B cell (primary cell): ENCODE measurements at regions not wholly inside any gene's neighbourhood (a gene's known extent, or its start where the extent isn't known, plus 50 kb on each side); places are given as distances from the start of the nearest gene placed in this dataset.

Experiments
- ATAC-seq: fragments of 200-7000 bp; cut with Tn5 transposase; one replicate; pipeline ENCODE4 v1.10.0; 2021; ENCODE audit warnings: low read depth, mild to moderate bottlenecking, moderate number of reproducible peaks, moderate library complexity
- CTCF ChIA-PET: fragments of 350-600 bp; sonication (Branson Sonifier 250); formaldehyde crosslinking; loops from one replicate; lab custom pipeline; 2021; ENCODE audit warnings: antibody characterized with exemption, inconsistent platforms; lab: Charles Lee
- POLR2A ChIA-PET: fragments of 350-600 bp; sonication (Branson Sonifier 250); formaldehyde crosslinking; loops from one replicate; lab custom pipeline; 2021; ENCODE audit warnings: antibody characterized with exemption; lab: Charles Lee
- DNase-seq: peaks from one replicate; pipeline ENCODE4 v3.0.0; 2013
- H2AFZ ChIP-seq: 2 replicates; pipeline ENCODE4 v1.6.1; 2012; ENCODE audit warnings: mild to moderate bottlenecking, low read depth, low read length; ENCODE audit not compliant: insufficient read depth, poor library complexity, severe bottlenecking
- H3K27ac ChIP-seq, 2 donors: 1 replicate in 1 of 2; 2 replicates in 1 of 2; pipeline ENCODE4 v1.5.1; 2012 to 2013; ENCODE audit warnings: low read length in 2 of 2, mild to moderate bottlenecking in 2 of 2, moderate library complexity in 1 of 2
- H3K27me3 ChIP-seq, 4 experiments: fragments of 200-600 bp in 1 of 4; sonication (generic) in 1 of 4; replicated peaks in 1 of 4; 1 replicate in 2 of 4; 2 replicates in 2 of 4; pipeline versions ENCODE4 v1.6.1 to v1.7.0; 2013 to 2016; ENCODE audit warnings: low read length in 3 of 4, mild to moderate bottlenecking in 2 of 4, mixed read lengths in 1 of 4, moderate library complexity in 1 of 4; ENCODE audit not compliant: insufficient read depth in 4 of 4, control insufficient read depth in 3 of 4; ENCODE audit errors: control extremely low read depth in 1 of 4
- H3K36me3 ChIP-seq, 2 experiments: replicated peaks in 1 of 2; 1 replicate in 1 of 2; 2 replicates in 1 of 2; pipeline versions ENCODE4 v1.6.1 to v1.7.1; 2013; ENCODE audit warnings: low read length in 1 of 2; ENCODE audit not compliant: insufficient read depth in 2 of 2, control insufficient read depth in 1 of 2; ENCODE audit errors: control extremely low read depth in 1 of 2, extremely low read depth in 1 of 2
- H3K4me1 ChIP-seq, 2 donors: fragments of 200-600 bp in 1 of 2; sonication (generic) in 1 of 2; 1 replicate in 1 of 2; 2 replicates in 1 of 2; pipeline versions ENCODE4 v1.5.1 to v1.6.1; 2013 to 2017; ENCODE audit warnings: low read length in 2 of 2; ENCODE audit not compliant: control insufficient read depth in 2 of 2, insufficient read depth in 2 of 2
- H3K4me2 ChIP-seq: replicated peaks from 2 replicates; pipeline ENCODE3; 2012; ENCODE audit warnings: mild to moderate bottlenecking, low read depth, low read length; ENCODE audit not compliant: poor library complexity, severe bottlenecking
- H3K4me3 ChIP-seq, 5 experiments: fragments of 200-600 bp in 1 of 5; sonication (generic) in 1 of 5; 1 replicate in 3 of 5; 2 replicates in 2 of 5; pipeline versions ENCODE4 v1.5.1 to v1.7.0; 2011 to 2016; ENCODE audit warnings: low read length in 4 of 5, mild to moderate bottlenecking in 4 of 5, low read depth in 2 of 5, control low read depth in 1 of 5, moderate library complexity in 1 of 5; ENCODE audit not compliant: insufficient read depth in 1 of 5; ENCODE audit errors: control extremely low read depth in 1 of 5, extremely low read depth in 1 of 5
- H3K79me2 ChIP-seq: fragments of 200-600 bp; sonication (generic); one replicate; pipeline ENCODE4 v1.6.0; 2016; ENCODE audit warnings: low read length; ENCODE audit not compliant: control insufficient read depth, insufficient read depth
- H3K9ac ChIP-seq: fragments of 200-600 bp; sonication (generic); 2 replicates; pipeline ENCODE4 v1.6.1; 2017; ENCODE audit warnings: mild to moderate bottlenecking, low read length, moderate library complexity
- H3K9me3 ChIP-seq, 3 donors: one replicate each; pipeline versions ENCODE4 v1.6.1 to v1.7.1; 2013; ENCODE audit warnings: low read length in 2 of 3; ENCODE audit not compliant: control insufficient read depth in 2 of 3, insufficient read depth in 1 of 3; ENCODE audit errors: control extremely low read depth in 1 of 3
- H4K20me1 ChIP-seq: 2 replicates; pipeline ENCODE4 v1.6.0; 2012; ENCODE audit warnings: mild to moderate bottlenecking, low read length; ENCODE audit not compliant: insufficient read depth, control insufficient read depth, poor library complexity, severe bottlenecking
- H3K27ac Mint-ChIP-seq: one replicate; pipeline ENCODE4 v1.8.0; 2021; ENCODE audit warnings: mixed read lengths
- H3K27me3 Mint-ChIP-seq: one replicate; pipeline ENCODE4 v1.8.0; 2021; ENCODE audit warnings: mixed read lengths
- H3K4me1 Mint-ChIP-seq: one replicate; pipeline ENCODE4 v1.8.0; 2021; ENCODE audit warnings: mixed read lengths
- H3K4me3 Mint-ChIP-seq: one replicate; pipeline ENCODE4 v1.8.0; 2021; ENCODE audit warnings: mixed read lengths
- H3K9me3 Mint-ChIP-seq: one replicate; pipeline ENCODE4 v1.8.0; 2022; ENCODE audit warnings: mixed read lengths; ENCODE audit not compliant: insufficient read depth
- CTCF ChIP-seq: fragments of 200-600 bp; IDR thresholded peaks from one replicate; pipeline ENCODE4 v1.8.0; 2022; ENCODE audit warnings: antibody characterized with exemption, mild to moderate bottlenecking
- EZH2 ChIP-seq: IDR thresholded peaks from 2 replicates; pipeline ENCODE4 v1.6.1; 2012; ENCODE audit warnings: borderline replicate concordance, low read depth, mild to moderate bottlenecking, moderate library complexity, low read length; ENCODE audit not compliant: insufficient read depth, poor library complexity, severe bottlenecking
- WGBS: methylation state at CpG from one replicate; pipeline ENCODE4 v1.1.5; 2013; ENCODE audit warnings: missing lambda C conversion rate; ENCODE audit not compliant: insufficient coverage; 5-methylcytosine and 5-hydroxymethylcytosine counted together
- intact Hi-C: fragments of 100-400 bp; cut with micrococcal nuclease; formaldehyde crosslinking; loops from one replicate; pipeline ENCODE4 v1.10.0; 2022

GRCh38 chr5:2656206-2656605 is 95.3 kb downstream of the IRX2 start:
- H3K4me3 Mint-ChIP-seq = no peak overlapping the region
- Histone ChIP-seq H3K4me3 (no peak overlapping the region), H3K36me3 (no peaks in the 10 kb centered on the region), H3K27me3 (no peaks in the 10 kb centered on the region), H3K9me3 (peaks cover 0 to 19% (median 0%) of the 10 kb centered on the region in 3 donors), H3K79me2 (no peaks in the 10 kb centered on the region), H4K20me1 (no peaks in the 10 kb centered on the region), H3K4me1 (no peaks in the 10 kb centered on the region), H3K9ac (no peak overlapping the region), H2AFZ (no peak overlapping the region), H3K27ac (no peak overlapping the region), H3K4me2 (no peak overlapping the region)
- ChIA-PET POLR2A (no interaction called here), CTCF (no interaction called here)
- TF ChIP-seq EZH2 = no peak
- TF ChIP-seq CTCF = no peak
- intact Hi-C loops = no loop called here
- no peaks in the 10 kb centered on the region for H3K4me1 Mint-ChIP-seq
- no peaks in the 10 kb centered on the region for H3K27me3 Mint-ChIP-seq
- 81% methylated on average over 6 of the region's 11 CpGs for WGBS
- DNase-seq = no peak
- H3K27ac Mint-ChIP-seq = no peak overlapping the region
- no peak for ATAC-seq
- no peaks in the 10 kb centered on the region for H3K9me3 Mint-ChIP-seq

GRCh38 chr5:2653991-2654390 is 97.5 kb downstream of the IRX2 start:
- Histone ChIP-seq H2AFZ (no peak overlapping the region), H3K4me3 (no peak overlapping the region), H3K9ac (no peak overlapping the region), H3K4me1 (no peaks in the 10 kb centered on the region), H3K36me3 (no peaks in the 10 kb centered on the region), H4K20me1 (no peaks in the 10 kb centered on the region), H3K79me2 (no peaks in the 10 kb centered on the region), H3K27ac (no peak overlapping the region), H3K27me3 (no peaks in the 10 kb centered on the region), H3K9me3 (peaks cover 0 to 16% (median 0%) of the 10 kb centered on the region in 3 donors), H3K4me2 (no peak overlapping the region)
- Mint-ChIP-seq H3K4me3 (no peak overlapping the region), H3K27ac (no peak overlapping the region), H3K27me3 (no peaks in the 10 kb centered on the region), H3K9me3 (no peaks in the 10 kb centered on the region), H3K4me1 (no peaks in the 10 kb centered on the region)
- WGBS = 77% methylated on average over 6 of the region's 7 CpGs
- ATAC-seq (no peak), DNase-seq (no peak)
- CTCF ChIA-PET = no interaction called here
- intact Hi-C loops = no loop called here
- POLR2A ChIA-PET = no interaction called here
- TF ChIP-seq EZH2 (no peak), CTCF (no peak)
